Liver (tissue), 3 donors: ENCODE measurements at regions not wholly inside any gene's neighbourhood (a gene's known extent, or its start where the extent isn't known, plus 50 kb on each side); places are given as distances from the start of the nearest gene placed in this dataset.

Experiments used
- CTCF ChIP-seq: fragments of 150-350 bp; IDR thresholded peaks from 2 replicates; pipeline ENCODE4 v1.5.1; 2017; ENCODE audit warnings: improper control_type of control experiment, low read depth, low read length; ENCODE audit not compliant: missing input control
- EGR1 ChIP-seq, 2 donors: IDR thresholded peaks; 2 replicates each; pipeline ENCODE4 v1.6.1; 2016 to 2018; ENCODE audit warnings: antibody characterized with exemption in 2 of 2, low read depth in 2 of 2
- FOXA1 ChIP-seq: IDR thresholded peaks from 2 replicates; pipeline ENCODE4 v1.6.1; 2016; ENCODE audit warnings: antibody characterized with exemption
- GABPA ChIP-seq, 2 donors: IDR thresholded peaks in 1 of 2; conservative IDR thresholded peaks in 1 of 2; 2 replicates each; pipeline ENCODE4 v1.6.1; 2016; ENCODE audit warnings: antibody characterized with exemption in 2 of 2, mild to moderate bottlenecking in 1 of 2, moderate library complexity in 1 of 2
- HNF4G ChIP-seq: IDR thresholded peaks from 2 replicates; pipeline ENCODE4 v1.6.1; 2016; ENCODE audit warnings: antibody characterized with exemption
- JUND ChIP-seq, 2 donors: IDR thresholded peaks; 2 replicates each; pipeline ENCODE4 v1.6.1; 2016; ENCODE audit warnings: antibody characterized with exemption in 2 of 2
- NR2F2 ChIP-seq: IDR thresholded peaks from 2 replicates; pipeline ENCODE4 v1.6.1; 2016; ENCODE audit warnings: antibody characterized with exemption
- RAD21 ChIP-seq, 2 donors: IDR thresholded peaks; 2 replicates each; pipeline ENCODE4 v1.6.1; 2016; ENCODE audit warnings: antibody characterized with exemption in 2 of 2, mild to moderate bottlenecking in 2 of 2
- SP1 ChIP-seq: IDR thresholded peaks from 2 replicates; pipeline ENCODE4 v1.6.1; 2018; ENCODE audit warnings: antibody characterized with exemption, mild to moderate bottlenecking
- TAF1 ChIP-seq: conservative IDR thresholded peaks from 2 replicates; pipeline ENCODE4 v1.6.1; 2016; ENCODE audit warnings: antibody characterized with exemption, mild to moderate bottlenecking
- YY1 ChIP-seq: IDR thresholded peaks from 2 replicates; pipeline ENCODE4 v1.6.1; 2016; ENCODE audit warnings: antibody characterized with exemption, mild to moderate bottlenecking
- TF ChIP-seq, protein P1 (sequence below): IDR thresholded peaks from 2 replicates; pipeline ENCODE4 v1.6.1; 2016; ENCODE audit warnings: antibody characterized with exemption
- TF ChIP-seq, protein P2 (sequence below): IDR thresholded peaks from 2 replicates; pipeline ENCODE4 v1.6.1; 2016; ENCODE audit warnings: antibody characterized with exemption
- TF ChIP-seq, protein P3 (sequence below): IDR thresholded peaks from 2 replicates; pipeline ENCODE4 v1.6.1; 2016; ENCODE audit warnings: antibody characterized with exemption, mild to moderate bottlenecking
- donor health status: healthy.
- donor health status: healthy.

GRCh38 chr2:195602687-195603086, 54.3 kb upstream of the SLC39A10 start:
- no peak for TF ChIP-seq CTCF
- TF ChIP-seq JUND (IDR thresholded peaks at IDR 0.05), result no peak
- TF ChIP-seq YY1, result no peak
- TF ChIP-seq, protein P1, sequence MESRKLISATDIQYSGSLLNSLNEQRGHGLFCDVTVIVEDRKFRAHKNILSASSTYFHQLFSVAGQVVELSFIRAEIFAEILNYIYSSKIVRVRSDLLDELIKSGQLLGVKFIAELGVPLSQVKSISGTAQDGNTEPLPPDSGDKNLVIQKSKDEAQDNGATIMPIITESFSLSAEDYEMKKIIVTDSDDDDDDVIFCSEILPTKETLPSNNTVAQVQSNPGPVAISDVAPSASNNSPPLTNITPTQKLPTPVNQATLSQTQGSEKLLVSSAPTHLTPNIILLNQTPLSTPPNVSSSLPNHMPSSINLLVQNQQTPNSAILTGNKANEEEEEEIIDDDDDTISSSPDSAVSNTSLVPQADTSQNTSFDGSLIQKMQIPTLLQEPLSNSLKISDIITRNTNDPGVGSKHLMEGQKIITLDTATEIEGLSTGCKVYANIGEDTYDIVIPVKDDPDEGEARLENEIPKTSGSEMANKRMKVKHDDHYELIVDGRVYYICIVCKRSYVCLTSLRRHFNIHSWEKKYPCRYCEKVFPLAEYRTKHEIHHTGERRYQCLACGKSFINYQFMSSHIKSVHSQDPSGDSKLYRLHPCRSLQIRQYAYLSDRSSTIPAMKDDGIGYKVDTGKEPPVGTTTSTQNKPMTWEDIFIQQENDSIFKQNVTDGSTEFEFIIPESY, result no peak
- no peak for TF ChIP-seq TAF1
- no peak for TF ChIP-seq GABPA (IDR thresholded peaks at IDR 0.05 in 1 of 2, conservative IDR thresholded peaks at IDR 0.05 in 1 of 2)
- TF ChIP-seq, protein P2, sequence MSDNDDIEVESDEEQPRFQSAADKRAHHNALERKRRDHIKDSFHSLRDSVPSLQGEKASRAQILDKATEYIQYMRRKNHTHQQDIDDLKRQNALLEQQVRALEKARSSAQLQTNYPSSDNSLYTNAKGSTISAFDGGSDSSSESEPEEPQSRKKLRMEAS, result no peak
- no peak for TF ChIP-seq EGR1 (IDR thresholded peaks at IDR 0.05; ENCODE audit: low read depth in 2 of 2)
- no peak for TF ChIP-seq RAD21 (IDR thresholded peaks at IDR 0.05)
- no peak for TF ChIP-seq HNF4G
- TF ChIP-seq, protein P3, sequence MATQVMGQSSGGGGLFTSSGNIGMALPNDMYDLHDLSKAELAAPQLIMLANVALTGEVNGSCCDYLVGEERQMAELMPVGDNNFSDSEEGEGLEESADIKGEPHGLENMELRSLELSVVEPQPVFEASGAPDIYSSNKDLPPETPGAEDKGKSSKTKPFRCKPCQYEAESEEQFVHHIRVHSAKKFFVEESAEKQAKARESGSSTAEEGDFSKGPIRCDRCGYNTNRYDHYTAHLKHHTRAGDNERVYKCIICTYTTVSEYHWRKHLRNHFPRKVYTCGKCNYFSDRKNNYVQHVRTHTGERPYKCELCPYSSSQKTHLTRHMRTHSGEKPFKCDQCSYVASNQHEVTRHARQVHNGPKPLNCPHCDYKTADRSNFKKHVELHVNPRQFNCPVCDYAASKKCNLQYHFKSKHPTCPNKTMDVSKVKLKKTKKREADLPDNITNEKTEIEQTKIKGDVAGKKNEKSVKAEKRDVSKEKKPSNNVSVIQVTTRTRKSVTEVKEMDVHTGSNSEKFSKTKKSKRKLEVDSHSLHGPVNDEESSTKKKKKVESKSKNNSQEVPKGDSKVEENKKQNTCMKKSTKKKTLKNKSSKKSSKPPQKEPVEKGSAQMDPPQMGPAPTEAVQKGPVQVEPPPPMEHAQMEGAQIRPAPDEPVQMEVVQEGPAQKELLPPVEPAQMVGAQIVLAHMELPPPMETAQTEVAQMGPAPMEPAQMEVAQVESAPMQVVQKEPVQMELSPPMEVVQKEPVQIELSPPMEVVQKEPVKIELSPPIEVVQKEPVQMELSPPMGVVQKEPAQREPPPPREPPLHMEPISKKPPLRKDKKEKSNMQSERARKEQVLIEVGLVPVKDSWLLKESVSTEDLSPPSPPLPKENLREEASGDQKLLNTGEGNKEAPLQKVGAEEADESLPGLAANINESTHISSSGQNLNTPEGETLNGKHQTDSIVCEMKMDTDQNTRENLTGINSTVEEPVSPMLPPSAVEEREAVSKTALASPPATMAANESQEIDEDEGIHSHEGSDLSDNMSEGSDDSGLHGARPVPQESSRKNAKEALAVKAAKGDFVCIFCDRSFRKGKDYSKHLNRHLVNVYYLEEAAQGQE, result no peak
- no peak for TF ChIP-seq SP1
- no peak for TF ChIP-seq FOXA1
- no peak for TF ChIP-seq NR2F2
